ENCODE measurements at regions not wholly inside any gene's neighbourhood (a gene's known extent, or its start where the extent isn't known, plus 50 kb on each side); places are given as distances from the start of the nearest gene placed in this dataset.

DNA sequence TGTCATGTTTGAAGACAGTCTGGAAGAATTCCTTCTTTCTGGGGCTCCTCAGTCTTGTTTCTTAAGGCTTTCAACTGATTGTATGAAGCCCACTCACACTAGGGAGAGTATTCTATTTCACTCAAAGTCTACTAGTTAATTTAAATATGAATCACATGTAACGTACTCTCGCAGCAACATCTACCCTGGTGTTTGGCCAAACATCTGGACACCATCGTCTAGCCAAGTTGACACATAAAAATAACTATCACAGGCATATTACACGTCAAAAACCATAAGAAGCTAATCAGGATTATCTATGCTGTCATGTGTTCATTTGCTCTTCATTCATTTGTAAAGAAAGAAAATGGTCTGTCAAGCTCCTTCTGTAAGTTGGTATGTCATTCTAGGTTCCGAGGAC, 787.4 kb downstream of the KCNJ2 start:
- TF ChIP-seq POLR2A (IDR thresholded peaks at IDR 0.05; ENCODE audit: low read depth, low read length) (no peak), POLR2AphosphoS5 (IDR thresholded peaks at IDR 0.05; ENCODE audit: low read depth, low read length) (no peak), TAF1 (IDR thresholded peaks at IDR 0.05; ENCODE audit: low read depth, low read length) (no peak), SPI1 (IDR thresholded peaks at IDR 0.05; ENCODE audit: low read depth, low read length) (no peak)
